OCI-LY3 (cell line): ENCODE measurements at regions not wholly inside any gene's neighbourhood (a gene's known extent, or its start where the extent isn't known, plus 50 kb on each side); places are given as distances from the start of the nearest gene placed in this dataset.

ENCODE experiments used
- CTCF ChIP-seq: fragments of 200-600, 300-600 bp; sonication (generic); IDR thresholded peaks from 2 replicates; pipeline ENCODE4 v1.5.1; 2014; ENCODE audit warnings: antibody characterized with exemption, low read length, low read depth
- EZH2phosphoT487 ChIP-seq: fragments of 200-600 bp; shearing (Covaris generic); IDR thresholded peaks from 2 replicates; pipeline ENCODE4 v1.6.1; 2018; ENCODE audit warnings: antibody characterized with exemption, mixed run types, low read depth

- TF ChIP-seq CTCF = no peak
- TF ChIP-seq EZH2phosphoT487 = no peak
Measured at GRCh38 chr17:72233986-72234385, 113.2 kb downstream of the SOX9 start.
